ENCODE measurements at regions not wholly inside any gene's neighbourhood (a gene's known extent, or its start where the extent isn't known, plus 50 kb on each side); places are given as distances from the start of the nearest gene placed in this dataset.

DNA sequence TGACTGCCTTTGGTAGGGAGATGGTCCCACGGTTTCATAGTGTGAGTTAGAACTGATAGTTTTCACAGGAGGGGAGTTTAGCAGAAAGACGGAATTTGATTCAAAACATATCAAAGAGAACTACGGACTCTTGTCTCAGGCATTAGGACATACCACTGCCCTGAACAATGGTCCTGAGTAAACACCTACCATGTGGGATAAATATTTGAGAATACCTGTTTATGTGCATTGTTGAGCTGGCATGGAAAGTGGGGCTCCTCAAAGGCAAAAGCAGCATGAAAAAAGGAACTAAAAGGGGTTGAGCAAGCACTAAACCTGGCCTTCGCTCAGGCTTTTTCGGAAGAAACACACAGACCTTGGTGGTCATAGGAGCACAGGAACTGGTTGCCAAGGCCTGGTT lies 144.4 kb downstream of the ZNF621 start:
- TF ChIP-seq, protein P1, sequence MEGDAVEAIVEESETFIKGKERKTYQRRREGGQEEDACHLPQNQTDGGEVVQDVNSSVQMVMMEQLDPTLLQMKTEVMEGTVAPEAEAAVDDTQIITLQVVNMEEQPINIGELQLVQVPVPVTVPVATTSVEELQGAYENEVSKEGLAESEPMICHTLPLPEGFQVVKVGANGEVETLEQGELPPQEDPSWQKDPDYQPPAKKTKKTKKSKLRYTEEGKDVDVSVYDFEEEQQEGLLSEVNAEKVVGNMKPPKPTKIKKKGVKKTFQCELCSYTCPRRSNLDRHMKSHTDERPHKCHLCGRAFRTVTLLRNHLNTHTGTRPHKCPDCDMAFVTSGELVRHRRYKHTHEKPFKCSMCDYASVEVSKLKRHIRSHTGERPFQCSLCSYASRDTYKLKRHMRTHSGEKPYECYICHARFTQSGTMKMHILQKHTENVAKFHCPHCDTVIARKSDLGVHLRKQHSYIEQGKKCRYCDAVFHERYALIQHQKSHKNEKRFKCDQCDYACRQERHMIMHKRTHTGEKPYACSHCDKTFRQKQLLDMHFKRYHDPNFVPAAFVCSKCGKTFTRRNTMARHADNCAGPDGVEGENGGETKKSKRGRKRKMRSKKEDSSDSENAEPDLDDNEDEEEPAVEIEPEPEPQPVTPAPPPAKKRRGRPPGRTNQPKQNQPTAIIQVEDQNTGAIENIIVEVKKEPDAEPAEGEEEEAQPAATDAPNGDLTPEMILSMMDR (IDR thresholded peaks at IDR 0.05 in 2 of 3, conservative IDR thresholded peaks at IDR 0.05 in 1 of 3; ENCODE audit: insufficient read depth in 2 of 3, low read depth in 1 of 3, low read length in 3 of 3): no peak
- no peak for TF ChIP-seq SMARCA5 (IDR thresholded peaks at IDR 0.05)
- no peak for TF ChIP-seq SPI1 (IDR thresholded peaks at IDR 0.05; ENCODE audit: borderline replicate concordance, low read depth, low read length)
- no peak for TF ChIP-seq RBM39 (optimal IDR thresholded peaks at IDR 0.05; ENCODE audit: low read depth, low read length)
- TF ChIP-seq RCOR1 (IDR thresholded peaks at IDR 0.05; ENCODE audit: borderline replicate concordance in 1 of 2, low read depth in 2 of 2, low read length in 2 of 2): no peak
- no peak for TF ChIP-seq RAD21 (CRISPR knock-in tag; conservative IDR thresholded peaks at IDR 0.05 in 1 of 2, IDR thresholded peaks at IDR 0.05 in 1 of 2)
